Type B pancreatic cell (in vitro differentiated cells): ENCODE measurements at regions not wholly inside any gene's neighbourhood (a gene's known extent, or its start where the extent isn't known, plus 50 kb on each side); places are given as distances from the start of the nearest gene placed in this dataset.

Experiments used
- DNase-seq: peaks from one replicate; pipeline ENCODE4 v3.0.0; 2021; ENCODE audit warnings: mixed read lengths; ENCODE audit not compliant: unreplicated experiment; ENCODE audit errors: extremely low spot score
- H3K27ac Mint-ChIP-seq: 2 replicates; pipeline ENCODE4 v1.8.0; 2021; ENCODE audit warnings: mild to moderate bottlenecking, mixed read lengths
- H3K27me3 Mint-ChIP-seq: 2 replicates; pipeline ENCODE4 v1.8.0; 2021; ENCODE audit warnings: mixed read lengths
- H3K36me3 Mint-ChIP-seq: 2 replicates; pipeline ENCODE4 v1.8.0; 2021; ENCODE audit warnings: mixed read lengths
- H3K4me1 Mint-ChIP-seq: one replicate; pipeline ENCODE4 v1.8.0; 2021; ENCODE audit warnings: mixed read lengths; ENCODE audit not compliant: unreplicated experiment
- H3K4me3 Mint-ChIP-seq: 2 replicates; pipeline ENCODE4 v1.8.0; 2021; ENCODE audit warnings: mild to moderate bottlenecking, mixed read lengths
- H3K9me3 Mint-ChIP-seq: 2 replicates; pipeline ENCODE4 v1.8.0; 2021; ENCODE audit warnings: mixed read lengths
- TF ChIP-seq, protein P1 (sequence below): fragments of 200-600 bp; sonication (generic); conservative IDR thresholded peaks from 2 replicates; pipeline ENCODE4 v1.5.0; 2021; ENCODE audit warnings: antibody characterized with exemption, mild to moderate bottlenecking

DNA sequence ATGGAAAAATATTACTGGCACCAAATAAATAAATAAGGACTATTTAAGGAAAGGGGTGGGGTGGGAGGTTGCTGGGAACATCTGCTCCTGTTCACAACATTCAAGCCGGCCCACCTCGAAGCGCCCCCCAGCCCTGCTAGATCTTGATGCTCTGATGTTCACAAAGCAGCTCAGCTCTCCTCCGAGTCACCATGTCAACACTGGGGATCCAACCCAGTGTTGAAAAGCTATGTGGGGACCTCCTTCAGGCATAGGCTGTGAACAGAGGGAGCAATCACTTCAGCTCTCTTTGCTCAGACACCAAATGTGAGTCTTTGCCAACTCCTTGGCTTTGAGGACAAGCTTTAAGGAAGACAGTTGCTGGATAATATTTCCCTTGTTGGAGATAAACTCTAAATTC lies 176.8 kb upstream of the NT5E start:
- no peak for DNase-seq
- Mint-ChIP-seq H3K27ac (no peak overlapping the region), H3K4me3 (no peak overlapping the region), H3K27me3 (no peaks in the 10 kb centered on the region), H3K9me3 (no peaks in the 10 kb centered on the region), H3K36me3 (no peaks in the 10 kb centered on the region), H3K4me1 (no peaks in the 10 kb centered on the region)
- TF ChIP-seq, protein P1, sequence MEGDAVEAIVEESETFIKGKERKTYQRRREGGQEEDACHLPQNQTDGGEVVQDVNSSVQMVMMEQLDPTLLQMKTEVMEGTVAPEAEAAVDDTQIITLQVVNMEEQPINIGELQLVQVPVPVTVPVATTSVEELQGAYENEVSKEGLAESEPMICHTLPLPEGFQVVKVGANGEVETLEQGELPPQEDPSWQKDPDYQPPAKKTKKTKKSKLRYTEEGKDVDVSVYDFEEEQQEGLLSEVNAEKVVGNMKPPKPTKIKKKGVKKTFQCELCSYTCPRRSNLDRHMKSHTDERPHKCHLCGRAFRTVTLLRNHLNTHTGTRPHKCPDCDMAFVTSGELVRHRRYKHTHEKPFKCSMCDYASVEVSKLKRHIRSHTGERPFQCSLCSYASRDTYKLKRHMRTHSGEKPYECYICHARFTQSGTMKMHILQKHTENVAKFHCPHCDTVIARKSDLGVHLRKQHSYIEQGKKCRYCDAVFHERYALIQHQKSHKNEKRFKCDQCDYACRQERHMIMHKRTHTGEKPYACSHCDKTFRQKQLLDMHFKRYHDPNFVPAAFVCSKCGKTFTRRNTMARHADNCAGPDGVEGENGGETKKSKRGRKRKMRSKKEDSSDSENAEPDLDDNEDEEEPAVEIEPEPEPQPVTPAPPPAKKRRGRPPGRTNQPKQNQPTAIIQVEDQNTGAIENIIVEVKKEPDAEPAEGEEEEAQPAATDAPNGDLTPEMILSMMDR = no peak

DNA sequence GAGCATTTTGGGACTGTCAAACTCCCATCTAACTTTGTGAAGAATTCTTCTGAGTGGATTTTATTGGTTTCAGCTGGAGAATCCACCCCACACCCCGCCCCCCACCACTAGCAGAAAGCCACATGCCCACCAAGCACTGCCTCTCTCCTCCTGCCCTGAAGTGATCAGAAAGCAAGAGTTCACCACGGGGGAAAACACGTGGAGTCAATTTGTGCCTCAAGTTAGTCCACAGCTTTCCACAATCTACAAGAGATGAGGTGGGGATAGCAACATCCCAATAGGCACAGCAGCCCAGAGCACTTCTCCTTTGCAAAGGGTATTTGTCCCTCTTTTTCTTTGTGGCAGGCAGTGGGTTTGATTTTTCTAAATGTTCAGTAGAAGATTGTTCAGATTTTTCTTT lies 177.3 kb upstream of the NT5E start:
- Mint-ChIP-seq H3K4me3 (no peak overlapping the region), H3K27ac (no peak overlapping the region), H3K36me3 (no peaks in the 10 kb centered on the region), H3K27me3 (no peaks in the 10 kb centered on the region), H3K9me3 (no peaks in the 10 kb centered on the region), H3K4me1 (no peaks in the 10 kb centered on the region)
- no peak for DNase-seq
- TF ChIP-seq, protein P1 = no peak

DNA sequence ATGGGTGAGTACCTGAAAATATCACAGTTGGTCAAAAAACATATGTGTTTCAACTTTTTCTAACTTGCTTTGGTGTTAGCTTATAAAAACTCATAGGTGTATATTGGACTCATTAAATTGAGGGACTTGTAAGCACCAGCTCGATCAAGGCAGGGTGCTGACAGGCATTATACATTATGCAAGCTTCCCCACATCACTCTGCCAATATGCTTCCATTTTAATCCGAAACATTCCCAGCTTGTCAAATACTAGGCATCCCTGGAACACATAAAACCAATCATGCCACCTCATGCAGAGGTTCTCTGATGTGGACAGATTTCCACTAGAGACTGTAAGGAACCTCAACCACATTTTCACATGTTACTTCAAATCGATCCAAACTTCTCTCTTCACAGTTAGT lies 187.3 kb upstream of the NT5E start:
- no peak overlapping the region for H3K4me3 Mint-ChIP-seq
- H3K27ac Mint-ChIP-seq = no peak overlapping the region
- TF ChIP-seq, protein P1 = no peak
- no peaks in the 10 kb centered on the region for H3K9me3 Mint-ChIP-seq
- no peaks in the 10 kb centered on the region for H3K36me3 Mint-ChIP-seq
- no peaks in the 10 kb centered on the region for H3K27me3 Mint-ChIP-seq
- no peaks in the 10 kb centered on the region for H3K4me1 Mint-ChIP-seq
- no peak for DNase-seq

DNA sequence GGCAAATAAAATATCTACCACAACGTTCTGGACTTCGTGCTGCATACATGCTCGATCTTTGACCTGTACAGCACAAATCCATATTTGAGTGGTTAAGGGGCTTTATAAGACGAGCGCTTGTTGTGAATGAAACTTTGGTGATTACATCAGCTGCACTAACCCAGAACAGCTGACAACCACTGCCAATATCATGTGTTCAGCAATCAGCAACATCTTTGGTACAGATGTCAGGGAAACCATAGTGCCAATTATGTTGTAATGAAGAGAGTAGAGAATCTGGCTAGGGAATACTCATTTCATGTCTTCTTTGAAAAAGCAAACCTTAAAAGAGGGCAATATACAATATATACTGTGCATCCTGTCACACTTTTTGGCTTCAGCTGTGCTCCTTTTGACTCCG lies 188.6 kb upstream of the NT5E start:
- Mint-ChIP-seq H3K4me1 (no peaks in the 10 kb centered on the region), H3K27ac (no peak overlapping the region), H3K9me3 (no peaks in the 10 kb centered on the region), H3K4me3 (no peak overlapping the region), H3K27me3 (no peaks in the 10 kb centered on the region), H3K36me3 (no peaks in the 10 kb centered on the region)
- TF ChIP-seq, protein P1 = no peak
- no peak for DNase-seq

DNA sequence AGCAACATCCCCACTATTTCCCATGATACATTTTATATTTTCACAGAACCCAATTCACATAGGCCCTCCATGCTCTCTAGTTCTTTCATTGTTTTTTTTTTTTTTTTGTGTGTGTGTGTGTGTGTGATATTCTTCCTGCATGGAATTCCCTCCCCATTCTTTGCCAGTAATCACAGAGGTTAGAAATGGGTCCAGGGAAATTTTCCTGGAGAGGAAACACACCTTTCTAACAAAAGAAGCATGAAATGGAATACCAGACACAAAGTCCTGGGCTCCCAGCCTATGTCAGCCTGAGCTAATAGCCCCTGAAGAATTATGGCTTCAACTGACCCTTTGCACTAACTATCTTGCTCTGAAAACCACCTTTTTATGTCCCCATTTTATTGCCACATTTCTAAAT lies 194.2 kb upstream of the NT5E start:
- Mint-ChIP-seq H3K27me3 (peaks cover 3% of the 10 kb centered on the region), H3K9me3 (no peaks in the 10 kb centered on the region), H3K27ac (no peak overlapping the region), H3K36me3 (no peaks in the 10 kb centered on the region), H3K4me1 (no peaks in the 10 kb centered on the region), H3K4me3 (no peak overlapping the region)
- TF ChIP-seq, protein P1 = no peak
- DNase-seq = no peak

DNA sequence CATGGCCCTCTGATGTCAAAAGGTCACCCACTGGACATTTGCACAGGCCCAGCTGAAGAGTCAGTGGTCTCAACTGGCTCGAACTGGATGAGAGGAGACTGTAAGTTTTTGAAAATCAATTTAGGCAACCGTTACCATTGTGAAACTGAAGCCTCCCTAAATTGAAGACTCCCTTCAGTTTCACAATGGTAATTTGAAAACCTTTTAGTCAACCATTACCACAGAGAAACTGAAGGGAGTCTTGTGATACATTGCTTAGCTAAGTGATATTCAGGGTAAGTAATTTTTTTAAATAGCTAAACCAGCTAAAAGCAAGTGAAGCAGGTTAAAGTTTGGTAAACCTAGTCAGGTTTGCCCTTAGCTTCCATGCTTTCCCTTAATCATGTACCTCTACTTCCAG lies 197.3 kb upstream of the NT5E start:
- Mint-ChIP-seq H3K36me3 (no peaks in the 10 kb centered on the region), H3K27me3 (peaks cover 3% of the 10 kb centered on the region), H3K27ac (no peak overlapping the region), H3K4me3 (no peak overlapping the region), H3K9me3 (no peaks in the 10 kb centered on the region), H3K4me1 (no peaks in the 10 kb centered on the region)
- DNase-seq = no peak
- TF ChIP-seq, protein P1 = no peak
